ENCODE measurements at regions not wholly inside any gene's neighbourhood (a gene's known extent, or its start where the extent isn't known, plus 50 kb on each side); places are given as distances from the start of the nearest gene placed in this dataset.

GRCh38 chr4:45831692-45832091 lies 292.2 kb downstream of the GABRG1 start:
- no peak for TF ChIP-seq EZH2 (IDR thresholded peaks at IDR 0.05; ENCODE audit: insufficient read depth, poor library complexity, severe bottlenecking)
- no peak for TF ChIP-seq EZH2phosphoT487 (IDR thresholded peaks at IDR 0.05; ENCODE audit: insufficient read depth, low read depth)
